Myocyte (in vitro differentiated cells): ENCODE measurements at regions not wholly inside any gene's neighbourhood (a gene's known extent, or its start where the extent isn't known, plus 50 kb on each side); places are given as distances from the start of the nearest gene placed in this dataset.

Experiments used
- DNase-seq: peaks from one replicate; pipeline ENCODE4 v3.0.0-alpha.2; 2012; ENCODE audit warnings: low read depth

DNA sequence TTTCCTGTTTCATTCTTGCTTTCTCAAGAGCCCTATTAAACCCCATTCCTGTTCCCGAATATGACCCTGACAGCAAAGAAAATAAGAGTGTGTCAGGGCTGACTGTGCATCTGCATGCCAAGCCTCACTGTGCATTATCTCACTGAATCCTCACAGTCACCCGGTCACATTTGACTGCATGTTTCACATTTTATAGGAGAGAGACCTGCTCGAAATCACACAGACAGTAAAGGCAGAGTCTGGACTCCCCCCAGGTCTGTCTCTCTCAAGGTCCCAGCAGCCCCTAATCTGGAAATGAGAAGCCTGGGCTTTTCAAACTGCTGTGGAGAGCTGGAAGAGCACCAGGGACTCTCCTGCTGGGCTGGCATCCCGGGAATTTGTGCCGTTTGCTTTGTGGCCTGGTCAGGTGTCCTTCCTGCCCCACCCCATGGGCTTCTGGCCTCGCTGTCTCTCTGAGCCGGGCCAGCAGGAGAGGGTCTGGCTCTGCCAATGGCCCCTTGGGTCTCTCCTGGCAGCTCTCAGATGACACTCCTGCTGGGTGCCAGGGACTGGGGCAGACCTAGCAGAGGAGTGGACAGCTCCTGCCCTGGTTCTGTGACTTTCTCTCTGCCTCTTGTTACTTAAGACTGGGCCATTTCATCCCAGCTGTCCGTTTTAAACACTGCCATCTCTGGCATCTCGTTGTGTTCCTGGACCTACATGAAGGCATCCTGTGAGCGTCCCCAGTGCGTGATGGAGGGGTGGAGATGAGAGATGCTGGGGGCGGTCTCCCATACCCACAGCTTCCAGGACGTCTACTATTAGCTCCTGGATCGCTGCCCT is 173.6 kb downstream of the ARHGAP12 start:
- peak; percentile 96 for DNase-seq

DNA sequence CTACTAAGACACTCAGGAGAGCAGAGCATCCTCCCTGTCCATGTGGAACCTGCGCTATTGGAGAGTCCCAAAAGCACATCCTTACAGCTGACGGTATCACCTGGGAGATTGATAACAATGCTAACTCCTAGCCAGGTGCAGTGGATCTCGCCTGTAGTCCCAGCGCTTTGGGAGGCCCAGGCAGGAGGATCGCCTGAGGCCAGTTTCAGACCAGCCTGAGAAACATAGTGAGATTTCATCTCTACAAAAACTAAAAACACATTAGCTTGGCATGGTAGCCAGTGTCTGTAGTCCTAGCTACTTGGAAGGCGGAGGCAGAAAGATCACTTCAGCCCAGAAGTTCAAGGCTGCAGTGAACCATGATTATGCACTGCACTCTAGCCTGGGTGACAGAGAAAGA is 174.9 kb downstream of the ARHGAP12 start:
- DNase-seq = no peak

DNA sequence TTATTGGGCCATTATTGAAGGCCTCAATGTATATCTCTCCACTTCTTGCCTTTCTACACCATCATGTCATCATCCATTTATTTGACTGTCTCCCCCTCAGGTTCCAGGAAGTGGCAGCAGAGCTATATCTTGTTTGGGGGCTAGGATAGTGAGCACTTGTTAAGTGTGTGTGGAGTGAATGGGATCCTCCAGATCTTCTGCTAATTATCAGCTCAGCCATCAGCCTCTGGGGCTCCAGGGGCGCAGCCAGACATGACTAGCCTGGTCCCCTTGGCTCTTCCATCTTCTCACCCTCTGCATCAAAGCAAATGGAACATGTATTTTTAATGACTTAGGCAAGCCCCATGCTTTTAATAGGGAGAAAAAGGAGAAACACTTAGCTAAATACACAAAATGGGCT is 176.5 kb downstream of the ARHGAP12 start:
- no peak for DNase-seq

DNA sequence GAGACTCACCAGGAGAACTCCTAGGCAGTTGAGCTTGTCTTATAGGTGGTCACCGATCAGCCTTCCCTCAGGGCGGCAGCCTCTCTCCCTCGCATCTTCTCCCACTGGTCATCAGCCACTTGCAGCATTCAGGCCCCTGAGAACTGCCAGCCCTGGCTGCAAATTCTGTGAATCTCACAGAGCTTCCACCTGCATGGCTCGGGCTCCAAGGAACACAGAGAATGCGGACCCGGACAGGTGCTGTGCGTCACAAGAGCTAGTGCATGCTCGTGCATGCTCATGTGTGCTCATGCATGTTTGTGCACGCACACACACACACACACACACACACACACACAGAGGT is 176.9 kb downstream of the ARHGAP12 start:
- no peak for DNase-seq

DNA sequence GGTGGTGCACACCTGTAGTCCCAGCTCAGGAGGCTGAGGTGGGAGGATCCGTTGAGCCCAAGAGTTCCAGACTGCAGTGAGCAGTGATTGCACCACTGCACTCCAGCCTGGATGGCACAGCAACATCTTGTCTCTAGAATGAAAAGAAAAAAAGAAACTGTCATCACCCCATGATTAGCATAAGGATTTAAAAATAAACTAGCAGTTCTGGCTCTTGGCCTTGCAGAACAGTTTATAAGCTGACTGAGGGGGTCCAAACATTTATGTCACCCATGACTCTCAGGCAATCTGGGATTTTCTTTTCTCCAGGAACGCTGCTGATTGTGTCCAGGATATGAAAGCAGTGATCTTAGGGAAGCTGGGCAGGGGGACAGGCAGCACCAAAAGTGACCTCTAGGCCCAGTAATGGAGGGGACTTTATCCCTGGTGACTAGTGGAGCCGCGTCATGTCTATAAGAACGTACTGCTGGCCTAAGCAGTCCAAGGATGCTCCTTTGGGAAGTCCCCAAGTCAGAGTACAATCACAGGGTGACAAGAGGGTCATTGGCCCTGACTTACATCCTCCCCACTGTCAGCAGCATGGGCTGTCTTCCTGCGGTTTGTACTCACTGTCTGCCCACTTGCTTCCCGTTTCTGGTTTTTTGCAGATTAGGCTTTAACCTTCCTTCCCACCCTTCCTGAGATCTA is 177.4 kb downstream of the ARHGAP12 start:
- peak; percentile 43 for DNase-seq

DNA sequence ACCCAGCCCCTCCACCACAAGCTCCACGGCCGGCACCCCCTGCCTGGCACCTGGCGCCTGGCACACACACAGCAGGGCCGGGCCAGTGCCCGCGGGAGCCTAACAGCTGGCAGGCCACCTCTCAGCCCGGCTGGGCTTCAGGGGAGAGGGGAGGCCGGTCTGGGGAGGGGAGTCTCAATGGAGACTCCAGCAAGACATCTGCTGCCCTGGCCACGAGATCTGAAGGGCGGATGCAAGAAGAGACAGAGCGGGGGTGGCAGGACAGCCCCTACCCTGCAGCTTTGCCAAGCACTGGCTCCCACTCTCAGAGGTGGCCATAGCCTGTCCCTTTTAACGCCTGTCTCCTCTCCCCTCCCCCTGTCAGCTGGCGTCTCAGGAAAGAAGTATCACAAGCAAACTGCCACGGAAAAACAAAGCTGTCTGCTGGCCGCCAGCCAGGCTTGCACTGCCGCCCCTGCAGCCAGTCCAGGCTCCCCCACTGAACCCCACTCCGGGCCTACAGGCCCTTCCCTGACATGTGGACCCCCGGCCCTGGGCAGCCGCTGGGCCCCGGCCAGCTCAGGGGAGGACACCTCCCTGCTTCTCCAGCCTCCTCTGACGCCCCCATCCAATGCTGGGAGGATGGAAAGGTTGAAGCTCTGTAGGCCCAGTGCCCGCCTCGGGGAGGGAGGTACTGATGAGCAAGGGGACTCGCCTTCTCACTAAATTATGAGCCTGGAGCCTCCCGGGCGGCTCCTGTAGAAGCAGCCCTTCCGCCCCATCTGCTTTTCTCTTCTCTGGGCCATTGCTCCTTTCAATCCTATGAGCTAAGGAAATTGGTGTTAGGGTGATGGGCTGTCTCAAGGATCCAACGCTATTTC is 178.4 kb downstream of the ARHGAP12 start:
- peak; percentile 98 for DNase-seq

DNA sequence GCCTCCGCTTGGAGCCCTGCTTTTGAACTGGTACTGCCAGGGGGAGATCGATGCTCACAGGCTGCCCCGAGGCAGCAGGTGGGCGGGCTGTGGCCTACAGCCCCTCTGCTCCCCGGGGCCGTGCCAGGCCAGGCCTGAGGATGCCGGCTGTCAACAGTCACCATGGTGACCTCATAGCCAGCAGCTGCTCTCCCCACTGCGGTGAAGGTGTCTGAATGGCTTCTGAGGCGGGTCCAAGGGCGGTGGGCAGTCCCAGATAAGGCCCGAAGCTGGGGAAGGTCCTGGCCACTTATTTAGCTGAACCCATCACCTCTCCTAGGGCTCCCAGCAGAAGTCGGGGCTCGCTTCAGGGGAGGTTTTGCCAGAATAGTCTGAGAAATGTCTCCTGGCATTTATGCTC is 179.3 kb downstream of the ARHGAP12 start:
- DNase-seq = peak; percentile 99

DNA sequence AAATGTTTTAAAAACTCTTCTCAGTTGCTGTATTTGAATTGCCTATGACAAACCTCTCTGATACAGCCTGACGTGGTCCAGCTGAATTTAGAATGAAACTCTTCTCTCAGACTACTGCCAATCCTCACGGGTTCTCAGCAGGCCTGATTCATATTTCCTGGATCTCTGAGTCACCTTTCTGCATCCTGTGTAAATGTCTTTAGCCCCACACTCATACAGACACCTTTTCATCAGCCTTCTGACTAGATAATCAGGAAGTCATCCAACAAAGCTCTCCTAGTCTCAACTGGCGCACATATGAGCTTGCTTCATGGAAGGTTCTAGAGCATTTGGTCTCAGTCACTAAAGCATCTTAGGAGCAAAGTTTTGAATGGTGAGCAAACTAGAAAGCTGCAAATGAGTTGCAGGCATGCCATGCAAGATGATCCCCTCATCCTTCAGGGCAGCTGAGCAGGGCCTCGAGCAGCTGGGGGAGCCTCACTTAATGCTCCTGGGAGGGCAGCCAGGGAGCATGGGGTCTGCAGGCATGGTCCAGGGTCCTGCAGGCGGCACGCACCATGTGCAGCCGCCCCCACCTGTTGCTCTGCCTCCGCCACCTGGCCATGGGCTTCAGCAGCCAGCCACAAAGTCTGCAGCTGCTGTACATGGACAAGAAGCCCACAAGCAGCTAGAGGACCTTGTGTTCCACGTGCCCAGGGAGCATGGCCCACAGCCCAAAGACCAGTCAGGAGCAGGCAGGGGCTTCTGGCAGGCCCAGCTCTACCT is 182.8 kb downstream of the ARHGAP12 start:
- peak; percentile 99 for DNase-seq

DNA sequence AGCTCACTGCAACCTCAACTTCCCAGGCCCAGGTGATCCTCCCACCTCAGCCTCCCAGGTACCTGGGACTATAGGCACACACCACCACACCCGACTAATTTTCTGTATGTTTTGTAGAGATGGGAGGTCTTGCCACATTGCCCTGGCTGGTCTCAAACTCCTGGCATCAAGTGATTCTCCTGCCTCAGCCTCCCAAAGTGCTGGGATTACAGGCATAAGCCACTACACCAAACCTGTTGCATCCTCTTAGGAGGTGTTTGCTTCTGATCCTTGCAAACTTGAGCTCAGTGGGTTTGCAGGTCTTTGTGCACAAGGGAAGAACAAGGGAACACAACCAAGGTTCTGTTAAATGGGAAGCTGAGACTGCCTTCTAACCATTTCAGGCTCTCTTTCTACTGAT is 184.6 kb downstream of the ARHGAP12 start:
- no peak for DNase-seq

DNA sequence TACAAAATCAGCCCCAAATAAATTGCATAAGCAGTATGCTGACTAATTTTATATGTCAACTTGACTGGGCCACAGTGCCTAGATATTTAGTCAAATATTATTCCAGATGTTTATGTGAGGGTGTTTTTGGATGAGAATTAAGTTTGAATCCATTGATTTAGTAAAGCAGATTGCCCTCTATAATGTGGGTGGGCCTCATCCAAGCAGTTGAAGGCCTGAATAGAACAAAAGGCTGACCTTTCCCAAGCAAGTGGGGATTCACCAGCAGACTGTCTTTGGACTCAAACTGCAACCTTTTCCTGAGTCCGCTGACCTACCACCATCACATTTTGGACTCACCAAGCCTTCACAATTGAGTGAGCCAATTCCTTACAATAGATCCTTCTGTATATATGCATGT is 186.4 kb downstream of the ARHGAP12 start:
- DNase-seq = no peak

DNA sequence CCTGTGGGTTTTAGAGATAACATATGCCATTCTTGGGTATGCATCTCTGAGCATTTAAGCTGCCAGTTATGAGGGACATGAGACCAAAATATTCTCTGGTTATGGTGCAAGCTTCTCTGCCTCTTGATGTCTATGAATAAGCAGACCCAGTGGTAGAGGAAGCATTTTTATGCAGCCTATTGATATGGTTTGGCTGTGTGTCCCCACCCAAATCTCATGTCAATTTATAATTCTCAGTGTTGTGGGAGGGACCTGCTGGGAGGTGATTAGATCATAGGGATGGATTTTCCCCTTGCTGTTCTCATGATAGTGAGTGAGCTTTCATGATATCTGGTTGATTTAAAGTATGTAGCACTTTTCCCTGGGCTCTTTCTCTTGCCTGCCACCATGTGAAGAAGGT is 187.2 kb downstream of the ARHGAP12 start:
- peak; percentile 72 for DNase-seq

DNA sequence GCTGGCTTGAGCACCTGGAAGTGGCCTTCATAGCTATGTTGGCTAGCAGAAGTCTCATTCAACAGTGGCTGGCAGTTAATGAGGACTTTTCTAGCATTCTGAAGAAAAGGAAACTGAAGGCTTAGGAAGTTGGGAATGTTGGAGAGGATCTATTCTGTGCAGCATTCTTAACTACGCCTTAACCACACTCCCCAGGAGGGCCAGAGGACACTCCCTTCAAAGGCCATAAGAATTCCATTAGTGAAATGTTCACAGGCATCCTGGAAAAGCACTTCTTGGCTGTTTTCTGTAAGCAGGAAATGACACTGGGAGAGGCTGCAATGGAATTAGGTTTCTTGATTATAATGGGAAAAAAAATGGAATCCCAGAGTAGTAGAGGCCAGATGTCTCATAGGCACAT is 188.9 kb downstream of the ARHGAP12 start:
- DNase-seq = peak; percentile 93

DNA sequence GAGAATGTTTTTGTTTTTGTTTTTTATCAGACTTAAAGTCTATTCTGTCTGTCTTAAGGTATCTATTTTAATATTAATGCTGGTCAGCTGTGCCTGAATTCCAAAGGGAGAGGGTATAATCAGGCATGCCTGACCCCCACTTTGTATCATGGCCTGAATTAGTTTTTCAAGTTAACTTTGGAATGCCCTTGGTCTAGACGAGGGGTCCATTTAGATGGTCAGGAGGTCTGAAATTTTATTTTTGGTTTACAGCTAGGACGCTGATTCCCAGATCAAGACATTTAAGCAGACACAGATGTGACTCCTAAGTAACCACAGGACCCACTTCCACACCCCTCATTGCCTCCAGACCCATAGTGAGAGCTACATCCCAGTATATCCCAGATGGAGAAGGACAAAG is 189.5 kb downstream of the ARHGAP12 start:
- DNase-seq = peak; percentile 84

DNA sequence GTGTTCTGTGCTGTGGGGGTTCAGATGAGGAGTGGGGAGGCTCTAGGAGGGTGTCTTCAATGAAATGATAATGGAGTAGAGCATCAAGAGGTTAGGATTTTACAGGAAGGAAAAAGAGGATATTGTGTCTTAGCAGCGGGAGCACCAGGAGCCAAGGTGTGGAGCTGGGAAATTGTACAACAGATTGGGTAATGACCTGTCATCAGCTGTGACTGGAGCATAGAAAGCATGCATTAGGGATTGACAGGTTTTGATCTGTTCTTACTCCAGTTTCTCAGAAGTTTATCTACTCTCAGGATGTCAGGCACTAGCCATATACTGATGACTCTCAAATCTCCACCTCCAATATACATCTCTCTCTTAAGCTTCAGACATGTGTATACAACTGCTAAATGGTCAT is 196.9 kb downstream of the ARHGAP12 start:
- no peak for DNase-seq

DNA sequence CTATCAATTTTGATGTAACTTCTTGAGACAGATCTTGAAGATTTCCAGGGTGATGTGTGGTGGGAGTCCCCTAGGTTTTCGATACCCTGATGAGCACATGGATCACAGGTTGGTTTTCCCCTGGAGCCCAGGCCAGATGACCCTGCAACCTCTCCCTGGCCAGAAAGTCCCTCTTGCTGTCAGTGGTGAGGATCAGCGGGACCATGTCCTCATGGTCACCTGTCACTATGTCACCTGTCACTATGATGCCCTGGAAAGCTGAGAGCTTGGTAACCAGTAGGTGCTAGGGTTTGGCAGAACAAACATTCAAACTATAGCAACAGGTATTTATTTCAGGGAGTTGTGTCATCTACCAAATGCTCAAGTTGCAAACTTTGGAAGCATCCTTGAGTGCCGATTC is 197.9 kb downstream of the ARHGAP12 start:
- peak; percentile 30 for DNase-seq

DNA sequence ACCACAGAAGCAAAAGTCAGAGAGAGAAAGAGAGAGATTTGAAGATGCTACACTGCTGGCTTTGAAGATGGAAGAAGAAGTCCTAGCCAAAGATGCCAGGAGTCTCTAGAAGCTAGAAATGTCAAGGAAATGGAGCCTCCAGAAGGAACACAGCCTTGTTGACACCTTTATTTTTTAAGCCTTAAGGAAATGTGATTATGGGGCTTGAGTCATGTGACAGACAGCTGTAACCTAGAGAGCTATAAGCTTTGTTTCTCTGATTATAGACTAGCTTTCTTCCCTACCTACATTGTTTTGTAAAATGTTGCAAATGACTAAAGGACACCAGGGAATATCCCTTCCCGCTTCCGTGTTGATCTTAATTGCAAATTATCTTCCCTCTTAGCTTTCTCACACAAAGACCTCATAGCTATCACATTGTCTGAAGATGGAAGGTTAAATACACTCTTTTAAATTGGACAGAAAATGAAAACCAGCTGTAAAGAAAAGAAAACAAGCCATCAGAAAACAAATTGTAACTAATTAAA is 199.9 kb downstream of the ARHGAP12 start:
- DNase-seq = no peak

DNA sequence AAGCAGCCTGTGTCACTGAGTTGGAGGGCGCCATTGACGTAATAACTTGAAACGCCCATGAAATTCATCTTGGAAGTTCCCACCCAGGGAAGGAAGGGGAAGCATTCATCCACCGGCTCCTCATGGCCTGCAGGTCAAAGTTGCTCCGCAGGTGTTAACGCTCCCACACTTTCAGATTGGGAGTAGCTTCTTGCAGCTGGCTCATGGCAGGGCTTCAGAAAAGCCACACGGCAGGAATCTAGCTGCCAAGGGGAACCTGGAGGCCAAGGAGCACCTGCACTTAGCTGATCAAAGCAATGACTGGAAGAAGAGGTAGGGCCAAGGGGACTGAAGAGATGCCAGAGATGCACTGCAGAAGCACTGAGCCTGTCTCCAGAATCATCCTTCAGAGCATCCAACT is 203.2 kb downstream of the ARHGAP12 start:
- DNase-seq = no peak

DNA sequence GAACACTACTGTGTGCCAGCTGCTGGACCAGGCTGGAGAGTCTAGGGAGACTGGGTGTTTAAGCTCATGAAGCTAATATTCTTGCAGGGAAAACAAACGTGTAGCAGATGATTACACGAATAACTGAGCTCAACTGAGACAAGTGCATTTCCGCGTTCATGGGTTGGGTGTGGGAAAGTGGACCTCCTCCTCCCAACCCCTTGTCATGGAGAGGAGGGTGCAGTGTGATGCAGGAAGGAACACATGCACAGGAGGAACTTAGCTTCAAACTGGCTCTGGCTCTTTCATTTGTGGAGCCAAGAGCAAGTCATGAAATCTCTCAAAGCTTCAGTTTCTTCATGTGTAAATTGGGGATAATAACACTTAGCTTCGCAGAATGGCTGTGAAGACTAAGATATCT is 204.3 kb downstream of the ARHGAP12 start:
- no peak for DNase-seq

DNA sequence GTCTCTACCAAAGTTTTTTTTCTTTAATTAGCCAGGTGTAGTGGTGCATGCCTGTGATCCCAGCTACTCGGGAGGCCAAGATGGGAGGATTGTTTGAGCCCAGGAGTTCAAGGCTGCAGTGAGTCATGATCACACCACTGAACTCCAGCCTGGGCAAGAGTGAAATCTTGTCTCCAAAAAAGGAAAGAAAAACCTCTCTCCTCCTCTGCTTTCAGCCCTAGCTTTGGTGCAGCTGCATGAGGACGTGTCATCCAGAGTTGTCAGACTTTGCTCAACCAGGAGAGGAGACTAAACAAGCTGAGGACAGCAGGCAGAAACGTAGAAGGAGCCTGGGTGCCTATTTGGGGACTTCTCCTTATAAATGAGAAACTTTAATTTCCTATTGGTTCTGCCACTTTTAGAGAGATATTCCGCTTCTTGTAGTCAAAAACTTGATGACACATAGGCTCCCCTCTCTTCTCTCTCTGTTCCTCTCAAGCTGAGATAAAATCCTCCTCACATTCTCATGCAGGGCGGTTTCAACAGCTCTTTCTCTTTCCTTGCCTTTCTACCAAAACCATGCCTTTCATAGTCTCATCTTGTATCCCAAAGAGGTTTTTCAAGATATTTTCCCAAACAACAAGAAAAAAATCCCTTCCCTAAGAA is 205.4 kb downstream of the ARHGAP12 start:
- peak; percentile 47 for DNase-seq

DNA sequence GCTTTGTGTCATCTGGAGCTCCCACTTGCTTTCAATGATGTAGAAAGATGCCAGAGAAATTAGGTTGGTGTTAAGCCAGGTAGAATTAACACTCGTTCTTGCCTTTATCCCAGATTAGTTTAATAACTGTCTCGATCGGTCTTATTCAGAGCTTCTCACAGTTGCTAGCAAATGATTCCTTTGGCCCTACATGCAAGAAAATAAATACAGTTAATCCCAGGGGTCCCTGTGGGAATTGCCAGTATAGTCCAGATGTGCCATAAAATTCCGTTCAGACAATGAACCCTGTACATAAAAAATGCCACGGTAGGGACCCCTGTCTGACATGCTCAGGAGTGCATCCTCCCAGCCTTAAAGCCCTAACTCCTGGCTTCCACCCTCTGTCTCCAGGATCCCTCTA is 207.5 kb downstream of the ARHGAP12 start:
- DNase-seq = no peak

DNA sequence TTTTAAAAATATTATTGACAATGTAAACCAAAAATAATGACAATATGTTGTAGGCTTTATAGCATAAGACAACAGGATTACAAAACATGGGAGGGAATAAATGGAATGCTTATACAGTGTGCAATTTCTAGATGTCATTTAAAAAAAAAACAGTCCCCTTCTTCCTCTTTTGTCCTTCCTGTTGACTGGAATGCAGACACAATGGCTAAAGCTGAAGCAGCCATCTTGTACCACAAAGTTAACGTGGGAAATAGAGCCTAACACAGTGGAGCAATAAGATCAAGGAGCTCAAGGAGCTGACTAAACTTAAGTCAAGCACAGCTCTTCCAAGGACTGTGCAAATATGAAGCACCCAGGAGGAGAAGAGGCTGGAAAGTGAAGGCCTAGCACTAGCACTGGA is 208.1 kb downstream of the ARHGAP12 start:
- DNase-seq = no peak
